PC-3 (cell line): ENCODE measurements at regions not wholly inside any gene's neighbourhood (a gene's known extent, or its start where the extent isn't known, plus 50 kb on each side); places are given as distances from the start of the nearest gene placed in this dataset.

ENCODE experiments used
- CTCF ChIP-seq: fragments of 300-600 bp; sonication (generic); conservative IDR thresholded peaks from 2 replicates; pipeline ENCODE4 v1.5.1; 2017; ENCODE audit warnings: antibody characterized with exemption, low read depth, mild to moderate bottlenecking, low read length
- EZH2 ChIP-seq: fragments of 300-600 bp; sonication (generic); IDR thresholded peaks from one replicate; pipeline ENCODE4 v1.6.1; 2017; ENCODE audit warnings: antibody characterized with exemption, mild to moderate bottlenecking, low read length; ENCODE audit not compliant: unreplicated experiment
- EZH2phosphoT487 ChIP-seq: fragments of 300-600 bp; sonication (generic); IDR thresholded peaks from 2 replicates; pipeline ENCODE4 v1.6.1; 2018; ENCODE audit warnings: mild to moderate bottlenecking, antibody characterized with exemption, low read length, borderline replicate concordance

DNA sequence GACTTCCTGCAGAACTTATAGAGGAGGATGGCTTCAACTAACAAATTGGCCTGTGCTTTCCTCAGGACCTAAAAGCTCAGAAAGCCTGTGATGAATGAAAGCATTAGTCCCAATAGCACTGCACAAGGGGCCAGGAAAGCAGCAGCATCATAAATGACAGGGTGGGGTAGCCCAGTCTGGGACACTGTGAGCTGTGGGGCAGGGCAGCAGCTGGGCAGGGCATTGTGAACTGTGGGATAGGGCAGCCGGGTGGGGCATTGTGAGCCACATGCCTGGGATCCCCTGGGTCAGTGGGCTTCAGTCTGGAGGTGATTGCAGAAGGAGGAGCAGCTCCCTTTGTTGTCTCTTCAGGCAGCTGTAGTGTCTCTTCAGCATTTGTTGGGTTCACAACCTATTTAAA, 1276.8 kb downstream of the UQCRFS1 start:
- TF ChIP-seq CTCF: no peak
- no peak for TF ChIP-seq EZH2
- no peak for TF ChIP-seq EZH2phosphoT487
